ENCODE measurements at regions not wholly inside any gene's neighbourhood (a gene's known extent, or its start where the extent isn't known, plus 50 kb on each side); places are given as distances from the start of the nearest gene placed in this dataset.

DNA sequence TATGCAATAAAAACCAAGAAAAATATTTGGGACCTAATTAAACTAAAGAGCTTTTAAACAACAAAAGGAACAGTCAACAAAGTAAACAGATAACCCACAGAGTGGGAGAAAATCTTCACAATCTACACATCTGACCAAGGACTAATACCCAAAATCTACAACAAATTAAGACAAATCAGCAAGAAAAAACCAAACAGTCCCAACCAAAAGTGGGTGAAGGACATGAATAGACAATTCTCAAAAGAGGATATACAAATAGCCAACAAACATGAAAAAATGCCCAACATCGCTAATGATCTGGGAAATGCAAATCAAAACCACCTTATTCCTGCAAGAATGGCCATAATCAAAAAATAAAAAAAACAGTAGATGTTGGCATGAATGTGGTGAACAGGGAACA is 250.1 kb downstream of the C1D start:
- peaks cover 57% of the 10 kb centered on the region for H3K27me3 ChIP-seq (ENCODE audit: insufficient read depth, low read depth, severe bottlenecking)
- DNase-seq, result no peak
- H3K4me3 ChIP-seq (ENCODE audit: low read depth, low read length), result no peak overlapping the region
- no peaks in the 10 kb centered on the region for H3K36me3 ChIP-seq
- H3K27ac ChIP-seq, result no peak overlapping the region
- peaks cover 4% of the 10 kb centered on the region for H3K9me3 ChIP-seq (ENCODE audit: severe bottlenecking)
- no peak for TF ChIP-seq CTCF (IDR thresholded peaks at IDR 0.05; ENCODE audit: low read depth, low read length)

DNA sequence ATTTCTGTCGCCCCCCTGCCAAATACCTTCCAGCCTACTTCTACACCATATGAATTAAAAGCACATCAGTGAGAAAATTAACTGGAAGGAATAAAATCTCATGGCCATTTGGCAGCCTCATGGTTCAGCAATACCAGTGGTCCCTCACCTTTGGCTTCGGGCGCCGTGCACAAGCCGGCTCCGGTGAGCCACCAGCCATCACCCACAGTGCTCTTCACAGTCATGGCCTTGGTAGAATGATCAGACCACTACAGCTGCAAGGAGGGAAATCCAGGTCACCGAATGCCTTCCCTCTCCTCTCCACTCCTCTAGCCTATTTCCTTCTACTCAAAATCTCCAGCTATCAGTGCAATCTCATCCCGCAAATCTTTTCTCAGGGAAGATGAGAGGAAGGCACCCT is 239.1 kb downstream of the C1D start:
- H3K27me3 ChIP-seq (ENCODE audit: insufficient read depth, low read depth, severe bottlenecking), result peaks cover 88% of the 10 kb centered on the region
- no peak overlapping the region for H3K27ac ChIP-seq
- H3K36me3 ChIP-seq, result no peaks in the 10 kb centered on the region
- no peak for DNase-seq
- H3K4me3 ChIP-seq (ENCODE audit: low read depth, low read length), result no peak overlapping the region
- TF ChIP-seq CTCF (IDR thresholded peaks at IDR 0.05; ENCODE audit: low read depth, low read length), result no peak
- no peaks in the 10 kb centered on the region for H3K9me3 ChIP-seq (ENCODE audit: severe bottlenecking)

DNA sequence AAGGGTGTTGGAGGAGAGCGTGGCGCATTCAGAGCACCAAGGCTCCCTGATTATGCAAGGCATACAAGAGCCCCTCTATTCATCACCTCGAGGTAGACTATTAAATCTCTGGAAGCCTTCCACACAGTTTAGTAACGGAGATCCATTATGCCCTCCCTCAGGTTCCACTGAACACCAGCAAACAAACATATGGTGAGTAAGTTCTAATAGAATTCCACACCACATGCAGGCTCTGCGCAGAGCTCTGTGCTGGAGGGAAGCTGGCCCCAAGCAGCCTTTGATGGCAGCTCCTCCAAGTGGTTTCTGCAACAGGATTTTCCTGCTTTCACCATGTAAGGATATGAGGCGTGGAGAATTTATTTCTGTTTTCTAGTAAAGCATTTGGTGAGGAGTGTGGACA is 238.6 kb downstream of the C1D start:
- Histone ChIP-seq H3K27me3 (ENCODE audit: insufficient read depth, low read depth, severe bottlenecking) (peaks cover 90% of the 10 kb centered on the region), H3K36me3 (no peaks in the 10 kb centered on the region), H3K9me3 (ENCODE audit: severe bottlenecking) (no peaks in the 10 kb centered on the region), H3K4me3 (ENCODE audit: low read depth, low read length) (no peak overlapping the region), H3K27ac (no peak overlapping the region)
- no peak for TF ChIP-seq CTCF (IDR thresholded peaks at IDR 0.05; ENCODE audit: low read depth, low read length)
- no peak for DNase-seq

GRCh38 chr2:67825476-67825875 is 237.3 kb downstream of the C1D start:
- no peak for DNase-seq
- peaks cover 3% of the 10 kb centered on the region for H3K9me3 ChIP-seq (ENCODE audit: severe bottlenecking)

GRCh38 chr2:67828066-67828465 is 234.7 kb downstream of the C1D start:
- Histone ChIP-seq H3K36me3 (no peaks in the 10 kb centered on the region), H3K9me3 (ENCODE audit: severe bottlenecking) (peaks cover 3% of the 10 kb centered on the region), H3K4me3 (ENCODE audit: low read depth, low read length) (no peak overlapping the region), H3K27ac (no peak overlapping the region), H3K27me3 (ENCODE audit: insufficient read depth, low read depth, severe bottlenecking) (peaks cover 94% of the 10 kb centered on the region)
- no peak for DNase-seq
- no peak for TF ChIP-seq CTCF (IDR thresholded peaks at IDR 0.05; ENCODE audit: low read depth, low read length)

More at GRCh38 chr2:67825476-67825875, 237.3 kb downstream of the C1D start:
- Histone ChIP-seq H3K27ac (no peak overlapping the region), H3K36me3 (no peaks in the 10 kb centered on the region), H3K4me3 (ENCODE audit: low read depth, low read length) (no peak overlapping the region), H3K27me3 (ENCODE audit: insufficient read depth, low read depth, severe bottlenecking) (peaks cover 93% of the 10 kb centered on the region)
- no peak for TF ChIP-seq CTCF (IDR thresholded peaks at IDR 0.05; ENCODE audit: low read depth, low read length)

- Histone ChIP-seq H3K27me3 (ENCODE audit: insufficient read depth, low read depth, severe bottlenecking) (peaks cover 94% of the 10 kb centered on the region), H3K27ac (no peak overlapping the region), H3K36me3 (no peaks in the 10 kb centered on the region), H3K4me3 (ENCODE audit: low read depth, low read length) (no peak overlapping the region), H3K9me3 (ENCODE audit: severe bottlenecking) (peaks cover 3% of the 10 kb centered on the region)
- TF ChIP-seq CTCF (IDR thresholded peaks at IDR 0.05; ENCODE audit: low read depth, low read length), result no peak
- DNase-seq, result no peak
Observed at GRCh38 chr2:67829470-67829869, 233.3 kb downstream of the C1D start.
